Endodermal cell (in vitro differentiated cells): ENCODE measurements at regions not wholly inside any gene's neighbourhood (a gene's known extent, or its start where the extent isn't known, plus 50 kb on each side); places are given as distances from the start of the nearest gene placed in this dataset.
A peak's percentile ranks its signal among the peaks of the same experiment; 100 is the strongest.
"Not testable (repeated sequence)": the region's sequence is repeated elsewhere in the genome, so short reads cannot be mapped to it uniquely, and the experiment has no call there.

Experiments used
- DNase-seq: peaks from one replicate; pipeline ENCODE4 v3.0.0-alpha.2; 2017
- H3K27ac ChIP-seq: 2 replicates; pipeline ENCODE4 v1.5.1; 2013; ENCODE audit warnings: mild to moderate bottlenecking, low read depth, low read length, moderate library complexity
- H3K27me3 ChIP-seq: 2 replicates; pipeline ENCODE4 v1.6.1; 2013; ENCODE audit warnings: mild to moderate bottlenecking, low read length, moderate library complexity; ENCODE audit not compliant: insufficient read depth, control insufficient read depth, poor library complexity, severe bottlenecking
- H3K36me3 ChIP-seq: 2 replicates; pipeline ENCODE4 v1.7.0; 2013; ENCODE audit warnings: mild to moderate bottlenecking, low read length, moderate library complexity; ENCODE audit not compliant: control insufficient read depth, insufficient read depth
- H3K4me1 ChIP-seq: one replicate; pipeline ENCODE4 v1.7.0; 2013; ENCODE audit warnings: low read length; ENCODE audit not compliant: control insufficient read depth, insufficient read depth
- H3K4me3 ChIP-seq: 2 replicates; pipeline ENCODE4 v1.5.1; 2013; ENCODE audit warnings: mild to moderate bottlenecking, low read length, moderate library complexity
- H3K9ac ChIP-seq: 2 replicates; pipeline ENCODE4 v1.6.1; 2013; ENCODE audit warnings: mild to moderate bottlenecking, low read length, moderate library complexity; ENCODE audit not compliant: poor library complexity, severe bottlenecking; ENCODE audit errors: extremely low read depth
- H3K9me3 ChIP-seq: 2 replicates; pipeline ENCODE4 v1.6.1; 2013; ENCODE audit warnings: mild to moderate bottlenecking, low read length, moderate library complexity; ENCODE audit not compliant: control insufficient read depth
- H3K27ac Mint-ChIP-seq: 2 replicates; pipeline ENCODE4 v1.8.0; 2020; ENCODE audit warnings: mixed read lengths
- H3K27me3 Mint-ChIP-seq: 2 replicates; pipeline ENCODE4 v1.8.0; 2021; ENCODE audit warnings: mild to moderate bottlenecking, mixed read lengths; ENCODE audit not compliant: insufficient read depth
- H3K36me3 Mint-ChIP-seq: 2 replicates; pipeline ENCODE4 v1.8.0; 2020; ENCODE audit warnings: low read depth, mixed read lengths
- H3K4me1 Mint-ChIP-seq: 2 replicates; pipeline ENCODE4 v1.8.0; 2020; ENCODE audit warnings: mixed read lengths
- H3K4me3 Mint-ChIP-seq: 2 replicates; pipeline ENCODE4 v1.8.0; 2020; ENCODE audit warnings: mild to moderate bottlenecking, moderate library complexity, mixed read lengths
- H3K9me3 Mint-ChIP-seq: 2 replicates; pipeline ENCODE4 v1.8.0; 2020; ENCODE audit warnings: mild to moderate bottlenecking, mixed read lengths
- CTCF ChIP-seq: fragments of 200-600 bp; sonication (generic); conservative IDR thresholded peaks from 2 replicates; pipeline ENCODE4 v1.5.0; 2021; ENCODE audit warnings: antibody characterized with exemption, mild to moderate bottlenecking
- WGBS, 2 experiments: methylation state at CpG; one replicate each; pipeline versions ENCODE4 v1.1.5 to v1.1.7; 2013; ENCODE audit warnings: missing lambda C conversion rate in 2 of 2, mixed read lengths in 1 of 2; ENCODE audit not compliant: insufficient coverage in 1 of 2, insufficient read length in 1 of 2; 5-methylcytosine and 5-hydroxymethylcytosine counted together

GRCh38 chr2:113818382-113818951, 62.0 kb upstream of the SLC35F5 start:
- Histone ChIP-seq H3K27ac (peak overlapping the region; percentile 46), H3K4me1 (peaks cover 5% of the 10 kb centered on the region), H3K4me3 (peak overlapping the region; percentile 50), H3K36me3 (no peaks in the 10 kb centered on the region), H3K9ac (no peak overlapping the region), H3K27me3 (no peaks in the 10 kb centered on the region), H3K9me3 (no peaks in the 10 kb centered on the region)
- Mint-ChIP-seq H3K27me3 (peaks cover 3% of the 10 kb centered on the region), H3K4me3 (no peak overlapping the region), H3K4me1 (peaks cover 9% of the 10 kb centered on the region), H3K27ac (peak overlapping the region; percentile 88), H3K9me3 (no peaks in the 10 kb centered on the region), H3K36me3 (no peaks in the 10 kb centered on the region)
- WGBS, 2 experiments, result 21 to 31% methylated on average over 10 of the region's 10 CpGs
- DNase-seq, result peak; percentile 84
- TF ChIP-seq CTCF, result no peak

GRCh38 chr2:113813396-113813795, 57.0 kb upstream of the SLC35F5 start:
- H3K27me3 ChIP-seq, H3K4me3 ChIP-seq, H3K36me3 Mint-ChIP-seq, DNase-seq, H3K27me3 Mint-ChIP-seq, H3K36me3 ChIP-seq, H3K4me3 Mint-ChIP-seq, H3K9ac ChIP-seq, H3K27ac ChIP-seq, H3K9me3 Mint-ChIP-seq, H3K4me1 ChIP-seq, H3K9me3 ChIP-seq, H3K27ac Mint-ChIP-seq, H3K4me1 Mint-ChIP-seq: not testable (repeated sequence)
- 90 to 96% methylated on average over 2 to 3 of the region's 3 CpGs for WGBS, 2 experiments

GRCh38 chr2:113812204-113812603, 55.8 kb upstream of the SLC35F5 start:
- Histone ChIP-seq H3K36me3 (no peaks in the 10 kb centered on the region), H3K4me3 (no peak overlapping the region), H3K27me3 (no peaks in the 10 kb centered on the region), H3K9me3 (peaks cover 10% of the 10 kb centered on the region), H3K4me1 (no peaks in the 10 kb centered on the region), H3K27ac (no peak overlapping the region), H3K9ac (no peak overlapping the region)
- Mint-ChIP-seq H3K27me3 (no peaks in the 10 kb centered on the region), H3K27ac (no peak overlapping the region), H3K9me3 (peaks cover 2% of the 10 kb centered on the region), H3K4me3 (no peak overlapping the region), H3K4me1 (no peaks in the 10 kb centered on the region), H3K36me3 (no peaks in the 10 kb centered on the region)
- no peak for DNase-seq
- no peak for TF ChIP-seq CTCF
- 50 to 82% methylated on average over 1 to 4 of the region's 4 CpGs for WGBS, 2 experiments
